Endothelial cell of umbilical vein (primary cell): ENCODE measurements at regions not wholly inside any gene's neighbourhood (a gene's known extent, or its start where the extent isn't known, plus 50 kb on each side); places are given as distances from the start of the nearest gene placed in this dataset.

Experiments
- BruUV-seq: library from RNA; stranded (reverse); fragments of 400-500 nt; replicated peaks from 2 replicates; lab custom pipeline; 2021; lab: Mats Ljungman, UMichigan
- CTCF ChIA-PET: fragments of 300-600, 350-600 bp; sonication (Branson Sonifier 250); formaldehyde crosslinking; loops from one replicate; lab custom pipeline; 2021; ENCODE audit warnings: antibody characterized with exemption, inconsistent platforms; lab: Charles Lee
- POLR2A ChIA-PET: fragments of 300-600, 350-600 bp; sonication (Branson Sonifier 250); formaldehyde crosslinking; loops from one replicate; lab custom pipeline; 2021; ENCODE audit warnings: antibody characterized with exemption, inconsistent platforms; lab: Charles Lee
- DNase-seq: peaks from one replicate; pipeline ENCODE4 v3.0.0-alpha.2; 2011; ENCODE audit warnings: low read depth, low spot score
- FAIRE-seq: peaks from 2 replicates; lab custom pipeline; 2011; peaks lifted over from hg19 to GRCh38; lab: Jason Lieb, UNC
- H2AFZ ChIP-seq: 2 replicates; pipeline ENCODE4 v1.6.0; 2012; ENCODE audit warnings: low read depth, low read length, control low read depth, inconsistent platforms
- H3K27ac ChIP-seq: 2 replicates; pipeline ENCODE4 v1.5.1; 2011; ENCODE audit warnings: low read depth, mild to moderate bottlenecking, control low read depth, low read length, moderate library complexity; ENCODE audit not compliant: insufficient read depth
- H3K27me3 ChIP-seq, 2 experiments: 2 replicates each; pipeline versions ENCODE4 v1.6.0 to v1.6.1; 2011; ENCODE audit warnings: low read length in 2 of 2, mixed read lengths in 1 of 2; ENCODE audit not compliant: control insufficient read depth in 2 of 2, insufficient read depth in 2 of 2
- H3K36me3 ChIP-seq, 2 experiments: 2 replicates in 1 of 2; 3 replicates in 1 of 2; pipeline ENCODE4 v1.5.1; 2011; ENCODE audit warnings: low read length in 2 of 2, mild to moderate bottlenecking in 1 of 2, moderate library complexity in 1 of 2; ENCODE audit not compliant: control insufficient read depth in 2 of 2, insufficient read depth in 2 of 2; ENCODE audit errors: extremely low read depth in 1 of 2
- H3K4me1 ChIP-seq: 3 replicates; pipeline ENCODE4 v1.5.1; 2011; ENCODE audit warnings: mild to moderate bottlenecking, low read length; ENCODE audit not compliant: control insufficient read depth, insufficient read depth; ENCODE audit errors: extremely low read depth
- H3K4me2 ChIP-seq: 2 replicates; pipeline ENCODE4 v1.6.1; 2011; ENCODE audit warnings: low read length, control low read depth, mixed read lengths; ENCODE audit not compliant: insufficient read depth
- H3K4me3 ChIP-seq, 3 experiments: fragments of 200-600 bp in 1 of 3; sonication (generic), shearing (Covaris generic) in 1 of 3; replicated peaks in 1 of 3; 2 replicates each; pipeline ENCODE4 v1.5.1; 2011 to 2016; ENCODE audit warnings: control low read depth in 3 of 3, low read length in 3 of 3, mild to moderate bottlenecking in 2 of 3, inconsistent platforms in 1 of 3, low read depth in 1 of 3, moderate library complexity in 1 of 3; ENCODE audit not compliant: insufficient read depth in 1 of 3
- H3K79me2 ChIP-seq: 2 replicates; pipeline ENCODE4 v1.6.0; 2012; ENCODE audit warnings: low read length, inconsistent platforms; ENCODE audit not compliant: control insufficient read depth, insufficient read depth
- H3K9ac ChIP-seq: replicated peaks from 2 replicates; pipeline ENCODE3; 2011; ENCODE audit warnings: low read length, control low read depth; ENCODE audit not compliant: insufficient read depth; ENCODE audit errors: extremely low read depth
- H3K9me1 ChIP-seq: replicated peaks from 3 replicates; pipeline ENCODE4 v1.6.0; 2011; ENCODE audit warnings: mild to moderate bottlenecking, low read length; ENCODE audit not compliant: control insufficient read depth, insufficient read depth; ENCODE audit errors: extremely low read depth
- H3K9me3 ChIP-seq: replicated peaks from 2 replicates; pipeline ENCODE4 v1.5.1; 2012; ENCODE audit warnings: low read length, inconsistent platforms; ENCODE audit not compliant: control insufficient read depth, insufficient read depth
- H4K20me1 ChIP-seq: replicated peaks from 2 replicates; pipeline ENCODE3; 2011; ENCODE audit warnings: mild to moderate bottlenecking, low read length; ENCODE audit not compliant: control insufficient read depth, insufficient read depth; ENCODE audit errors: extremely low read depth
- EZH2 ChIP-seq: IDR thresholded peaks from 2 replicates; pipeline ENCODE4 v1.6.1; 2012; ENCODE audit warnings: borderline replicate concordance, low read depth, mild to moderate bottlenecking, moderate library complexity, low read length, inconsistent platforms; ENCODE audit not compliant: severe bottlenecking
- FOS ChIP-seq: IDR thresholded peaks from 2 replicates; pipeline ENCODE4 v1.6.1; 2011; ENCODE audit warnings: mild to moderate bottlenecking, low read length, moderate library complexity, borderline replicate concordance; ENCODE audit not compliant: insufficient read depth
- GATA2 ChIP-seq: IDR thresholded peaks from 2 replicates; pipeline ENCODE4 v1.7.0; 2011; ENCODE audit warnings: low read depth, mild to moderate bottlenecking, moderate library complexity, mixed read lengths, low read length; ENCODE audit not compliant: insufficient read length, insufficient read depth
- JUN ChIP-seq: IDR thresholded peaks from 2 replicates; pipeline ENCODE4 v1.6.1; 2011; ENCODE audit warnings: borderline replicate concordance, low read depth; ENCODE audit not compliant: insufficient read length, insufficient read depth
- MYC ChIP-seq: IDR thresholded peaks from one replicate; pipeline ENCODE4 v1.6.1; 2011; ENCODE audit warnings: mild to moderate bottlenecking, low read depth, low read length
- POLR2A ChIP-seq: IDR thresholded peaks from 2 replicates; pipeline ENCODE4 v1.6.1; 2012; ENCODE audit warnings: low read depth, mild to moderate bottlenecking, control low read depth, low read length
- POLR2AphosphoS5 ChIP-seq: IDR thresholded peaks from 2 replicates; pipeline ENCODE4 v1.6.1; 2012; ENCODE audit warnings: low read depth, mild to moderate bottlenecking, control low read depth, low read length, moderate library complexity; ENCODE audit not compliant: insufficient read depth
- dilution Hi-C: fragments of 300-500 bp; cut with MboI; formaldehyde crosslinking; loops from one replicate; pipeline ENCODE4 v1.15.0; 2019; ENCODE audit warnings: low sequenced_read_pairs; ENCODE audit not compliant: extremely low pct_ligation_motif_present
- intact Hi-C: fragments of 100-400 bp; cut with micrococcal nuclease; formaldehyde crosslinking; loops from one replicate; pipeline ENCODE4 v1.10.0; 2022
- TF ChIP-seq, protein P1 (sequence below): IDR thresholded peaks from 2 replicates; pipeline ENCODE4 v1.6.1; 2011; ENCODE audit not compliant: insufficient read depth, insufficient read length
- TF ChIP-seq, protein P2 (sequence below), 2 donors: IDR thresholded peaks; 1 replicate in 1 of 2; 2 replicates in 1 of 2; pipeline ENCODE4 v1.5.1; 2011; ENCODE audit warnings: low read length in 2 of 2, mild to moderate bottlenecking in 2 of 2, moderate library complexity in 2 of 2, control low read depth in 1 of 2, inconsistent platforms in 1 of 2, low read depth in 1 of 2; ENCODE audit not compliant: insufficient read depth in 1 of 2; ENCODE audit errors: extremely low read depth in 1 of 2

- Histone ChIP-seq H2AFZ (no peak overlapping the region), H3K27me3 (no peaks in the 10 kb centered on the region), H3K9me3 (no peaks in the 10 kb centered on the region), H3K4me1 (no peaks in the 10 kb centered on the region), H4K20me1 (no peaks in the 10 kb centered on the region), H3K9me1 (no peaks in the 10 kb centered on the region), H3K79me2 (no peaks in the 10 kb centered on the region), H3K4me2 (no peak overlapping the region), H3K27ac (no peak overlapping the region), H3K36me3 (no peaks in the 10 kb centered on the region), H3K9ac (no peak overlapping the region), H3K4me3 (no peak overlapping the region)
- no peak for FAIRE-seq
- no TSS peak for BruUV-seq
- ChIA-PET CTCF (no interaction called here), POLR2A (no interaction called here)
- intact Hi-C loops: no loop called here
- no peak for DNase-seq
- TF ChIP-seq, protein P1, sequence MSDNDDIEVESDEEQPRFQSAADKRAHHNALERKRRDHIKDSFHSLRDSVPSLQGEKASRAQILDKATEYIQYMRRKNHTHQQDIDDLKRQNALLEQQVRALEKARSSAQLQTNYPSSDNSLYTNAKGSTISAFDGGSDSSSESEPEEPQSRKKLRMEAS: no peak
- no peak for TF ChIP-seq JUN
- no peak for TF ChIP-seq GATA2
- no peak for TF ChIP-seq MYC
- no peak for TF ChIP-seq EZH2
- TF ChIP-seq POLR2AphosphoS5: no peak
- TF ChIP-seq FOS: no peak
- TF ChIP-seq, protein P2, sequence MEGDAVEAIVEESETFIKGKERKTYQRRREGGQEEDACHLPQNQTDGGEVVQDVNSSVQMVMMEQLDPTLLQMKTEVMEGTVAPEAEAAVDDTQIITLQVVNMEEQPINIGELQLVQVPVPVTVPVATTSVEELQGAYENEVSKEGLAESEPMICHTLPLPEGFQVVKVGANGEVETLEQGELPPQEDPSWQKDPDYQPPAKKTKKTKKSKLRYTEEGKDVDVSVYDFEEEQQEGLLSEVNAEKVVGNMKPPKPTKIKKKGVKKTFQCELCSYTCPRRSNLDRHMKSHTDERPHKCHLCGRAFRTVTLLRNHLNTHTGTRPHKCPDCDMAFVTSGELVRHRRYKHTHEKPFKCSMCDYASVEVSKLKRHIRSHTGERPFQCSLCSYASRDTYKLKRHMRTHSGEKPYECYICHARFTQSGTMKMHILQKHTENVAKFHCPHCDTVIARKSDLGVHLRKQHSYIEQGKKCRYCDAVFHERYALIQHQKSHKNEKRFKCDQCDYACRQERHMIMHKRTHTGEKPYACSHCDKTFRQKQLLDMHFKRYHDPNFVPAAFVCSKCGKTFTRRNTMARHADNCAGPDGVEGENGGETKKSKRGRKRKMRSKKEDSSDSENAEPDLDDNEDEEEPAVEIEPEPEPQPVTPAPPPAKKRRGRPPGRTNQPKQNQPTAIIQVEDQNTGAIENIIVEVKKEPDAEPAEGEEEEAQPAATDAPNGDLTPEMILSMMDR (IDR thresholded peaks at IDR 0.05; ENCODE audit: extremely low read depth in 1 of 2, insufficient read depth in 1 of 2, low read depth in 1 of 2, low read length in 2 of 2): no peak
- TF ChIP-seq POLR2A: no peak
- dilution Hi-C loops: no loop called here
Observed at GRCh38 chr3:154943981-154944380, 136.1 kb upstream of the MME start.
